SK-N-SH (cell line): ENCODE measurements at regions not wholly inside any gene's neighbourhood (a gene's known extent, or its start where the extent isn't known, plus 50 kb on each side); places are given as distances from the start of the nearest gene placed in this dataset.

Experiments
- CHD2 ChIP-seq: fragments of 150-350 bp; IDR thresholded peaks from 2 replicates; pipeline ENCODE4 v1.6.1; 2018; ENCODE audit warnings: low read length; ENCODE audit not compliant: partially characterized antibody
- EZH2phosphoT487 ChIP-seq: fragments of 200-600 bp; sonication (generic); IDR thresholded peaks from 2 replicates; pipeline ENCODE4 v1.6.1; 2017; ENCODE audit warnings: low read depth, mixed run types, mild to moderate bottlenecking, antibody characterized with exemption, moderate library complexity, borderline replicate concordance

GRCh38 chr18:10386049-10386448 lies 68.4 kb upstream of the APCDD1 start:
- no peak for TF ChIP-seq CHD2
- TF ChIP-seq EZH2phosphoT487: no peak
